NCI-H2107 (cell line): ENCODE measurements at regions not wholly inside any gene's neighbourhood (a gene's known extent, or its start where the extent isn't known, plus 50 kb on each side); places are given as distances from the start of the nearest gene placed in this dataset.

ENCODE experiments used
- DNase-seq: peaks from one replicate; lab custom pipeline; 2025; lab: John Stamatoyannopoulos, UW

- DNase-seq, result no peak
Observed at GRCh38 chr15:47949815-47950214, 171.0 kb upstream of the SLC24A5 start.

- no peak for DNase-seq
Observed at GRCh38 chr15:47950447-47950846, 170.3 kb upstream of the SLC24A5 start.

- no peak for DNase-seq
Observed at GRCh38 chr15:47951781-47952180, 169.0 kb upstream of the SLC24A5 start.

GRCh38 chr15:47954196-47954595 is 166.6 kb upstream of the SLC24A5 start:
- no peak for DNase-seq

GRCh38 chr15:47955021-47955420 is 165.8 kb upstream of the SLC24A5 start:
- no peak for DNase-seq

GRCh38 chr15:47959617-47960413 is 161.0 kb upstream of the SLC24A5 start:
- no peak for DNase-seq

- no peak for DNase-seq
Observed at GRCh38 chr15:47961401-47962090, 159.2 kb upstream of the SLC24A5 start.

GRCh38 chr15:47963265-47963664 is 157.5 kb upstream of the SLC24A5 start:
- no peak for DNase-seq

GRCh38 chr15:47964229-47964628 is 156.6 kb upstream of the SLC24A5 start:
- no peak for DNase-seq

GRCh38 chr15:47965297-47965696 is 155.5 kb upstream of the SLC24A5 start:
- no peak for DNase-seq

GRCh38 chr15:47968593-47968992 is 152.2 kb upstream of the SLC24A5 start:
- DNase-seq, result no peak

- DNase-seq, result no peak
Observed at GRCh38 chr15:47971637-47972036, 149.2 kb upstream of the SLC24A5 start.

- no peak for DNase-seq
Observed at GRCh38 chr15:47972738-47973137, 148.1 kb upstream of the SLC24A5 start.

GRCh38 chr15:47974724-47975123 is 146.1 kb upstream of the SLC24A5 start:
- no peak for DNase-seq

- DNase-seq, result no peak
Observed at GRCh38 chr15:47975427-47975826, 145.4 kb upstream of the SLC24A5 start.

GRCh38 chr15:47983533-47983932 is 137.3 kb upstream of the SLC24A5 start:
- DNase-seq, result no peak

- no peak for DNase-seq
Observed at GRCh38 chr15:47985568-47985967, 135.2 kb upstream of the SLC24A5 start.

- DNase-seq, result no peak
Observed at GRCh38 chr15:47987461-47987860, 133.3 kb upstream of the SLC24A5 start.

GRCh38 chr15:47987908-47988532 is 132.8 kb upstream of the SLC24A5 start:
- no peak for DNase-seq

- no peak for DNase-seq
Observed at GRCh38 chr15:47988564-47988963, 132.2 kb upstream of the SLC24A5 start.

GRCh38 chr15:47990821-47991220 is 130.0 kb upstream of the SLC24A5 start:
- no peak for DNase-seq

GRCh38 chr15:47991357-47991756 is 129.4 kb upstream of the SLC24A5 start:
- DNase-seq, result no peak

- no peak for DNase-seq
Observed at GRCh38 chr15:47993051-47993450, 127.7 kb upstream of the SLC24A5 start.
